GM13977 (cell line): ENCODE measurements at regions not wholly inside any gene's neighbourhood (a gene's known extent, or its start where the extent isn't known, plus 50 kb on each side); places are given as distances from the start of the nearest gene placed in this dataset.

Source experiments
- DNase-seq: peaks from one replicate; pipeline ENCODE4 v3.0.0; 2012; ENCODE audit warnings: low spot score
- CTCF ChIP-seq: IDR thresholded peaks from 2 replicates; pipeline ENCODE4 v1.5.1; 2012; ENCODE audit warnings: mild to moderate bottlenecking, control low read depth; ENCODE audit not compliant: insufficient read depth; ENCODE audit errors: extremely low read depth, missing control alignments
- in situ Hi-C: fragments of 300-500 bp; cut with MboI; formaldehyde crosslinking; loops from one replicate; pipeline ENCODE4 v1.12.0; 2022; ENCODE audit warnings: low sequenced_read_pairs, low pct_unique_long_range_greater_than_20kb, mixed read lengths, inconsistent platforms; ENCODE audit not compliant: unreplicated experiment

- in situ Hi-C loops = loop anchor here (25.0 kb wide), 1 partner anchor 574 kb away; the partner anchor contains the start of gene G6PC2
- TF ChIP-seq CTCF = no peak
- no peak for DNase-seq
Measured at GRCh38 chr2:168338292-168338691, 90.9 kb upstream of the STK39 start.

GRCh38 chr2:168338803-168339437 lies 91.5 kb upstream of the STK39 start:
- no peak for DNase-seq
- in situ Hi-C loops = loop anchor here (25.0 kb wide), 1 partner anchor 573 kb away; the partner anchor contains the start of gene G6PC2
- no peak for TF ChIP-seq CTCF

GRCh38 chr2:168340931-168341330 lies 93.5 kb upstream of the STK39 start:
- DNase-seq = no peak
- no peak for TF ChIP-seq CTCF
- in situ Hi-C loops = loop anchor here (10.0 to 25.0 kb wide), 2 partner anchors 364 to 571 kb away; partner anchors contain the start of gene G6PC2

GRCh38 chr2:168343586-168343985 lies 96.2 kb upstream of the STK39 start:
- TF ChIP-seq CTCF = no peak
- in situ Hi-C loops = loop anchor here (10.0 to 25.0 kb wide), 2 partner anchors 361 to 569 kb away; partner anchors contain the start of gene G6PC2
- no peak for DNase-seq

- TF ChIP-seq CTCF = no peak
- no peak for DNase-seq
- in situ Hi-C loops = loop anchor here (5.0 to 25.0 kb wide), 3 partner anchors 360 to 568 kb away; partner anchors contain the start of gene G6PC2
Measured at GRCh38 chr2:168344706-168345105, 97.3 kb upstream of the STK39 start.

- peak; percentile 16 for DNase-seq
- no peak for TF ChIP-seq CTCF
- in situ Hi-C loops = loop anchor here (5.0 to 25.0 kb wide), 3 partner anchors 359 to 567 kb away; partner anchors contain the start of gene G6PC2
Measured at GRCh38 chr2:168345601-168346000, 98.2 kb upstream of the STK39 start.
